Hepatocyte (in vitro differentiated cells): ENCODE measurements at regions not wholly inside any gene's neighbourhood (a gene's known extent, or its start where the extent isn't known, plus 50 kb on each side); places are given as distances from the start of the nearest gene placed in this dataset. TPM values are rescaled to one million over a fixed set of nuclear protein-coding genes. Genes with fewer than 3 reads are reported as not detected.
"Not testable (repeated sequence)": the region's sequence is repeated elsewhere in the genome, so short reads cannot be mapped to it uniquely, and the experiment has no call there.

ENCODE experiments used
- DNase-seq: peaks from one replicate; pipeline ENCODE4 v3.0.0-alpha.2; 2016; ENCODE audit warnings: low spot score
- H2AFZ ChIP-seq: fragments of 200-600 bp; sonication (generic); 2 replicates; pipeline ENCODE4 v1.6.0; 2016; ENCODE audit warnings: antibody characterized with exemption, mild to moderate bottlenecking
- H3K27ac ChIP-seq: fragments of 200-600 bp; sonication (generic); 2 replicates; pipeline ENCODE4 v1.5.1; 2016; ENCODE audit warnings: mild to moderate bottlenecking
- H3K27me3 ChIP-seq: fragments of 200-600 bp; sonication (generic); 2 replicates; pipeline ENCODE4 v1.6.1; 2016
- H3K36me3 ChIP-seq: fragments of 200-600 bp; sonication (generic); replicated peaks from 2 replicates; pipeline ENCODE4 v1.5.1; 2016; ENCODE audit warnings: low read depth; ENCODE audit not compliant: insufficient read depth
- H3K4me1 ChIP-seq: fragments of 200-600 bp; sonication (generic); 2 replicates; pipeline ENCODE4 v1.5.1; 2016; ENCODE audit warnings: mild to moderate bottlenecking, moderate library complexity; ENCODE audit not compliant: insufficient read depth
- H3K4me2 ChIP-seq: fragments of 200-600 bp; sonication (generic); 2 replicates; pipeline ENCODE4 v1.6.0; 2016
- H3K4me3 ChIP-seq: fragments of 200-600 bp; sonication (generic); 2 replicates; pipeline ENCODE4 v1.5.1; 2016; ENCODE audit warnings: mild to moderate bottlenecking
- H3K79me2 ChIP-seq: fragments of 200-600 bp; sonication (generic); 2 replicates; pipeline ENCODE4 v1.6.0; 2017; ENCODE audit warnings: mild to moderate bottlenecking
- H3K9me2 ChIP-seq: fragments of 200-600 bp; sonication (generic); replicated peaks from 2 replicates; pipeline ENCODE4 v1.6.0; 2017; ENCODE audit warnings: mild to moderate bottlenecking; ENCODE audit not compliant: insufficient read depth
- H3K9me3 ChIP-seq: fragments of 200-600 bp; sonication (generic); 2 replicates; pipeline ENCODE4 v1.5.1; 2016; ENCODE audit warnings: low read depth, mild to moderate bottlenecking
- H4K20me1 ChIP-seq: fragments of 200-600 bp; sonication (generic); 2 replicates; pipeline ENCODE4 v1.6.0; 2016; ENCODE audit warnings: mild to moderate bottlenecking; ENCODE audit not compliant: insufficient read depth, poor library complexity, severe bottlenecking
- EZH2 ChIP-seq: fragments of 200-600 bp; sonication (generic); IDR thresholded peaks from 2 replicates; pipeline ENCODE4 v1.6.1; 2016; ENCODE audit warnings: antibody characterized with exemption, mild to moderate bottlenecking, borderline replicate concordance
- EZH2phosphoT487 ChIP-seq: fragments of 200-600 bp; sonication (generic); IDR thresholded peaks from one replicate; pipeline ENCODE4 v1.6.1; 2018; ENCODE audit warnings: antibody characterized with exemption, mild to moderate bottlenecking, low read depth, moderate library complexity; ENCODE audit not compliant: unreplicated experiment, severe bottlenecking
- WGBS: methylation state at CpG from one replicate; pipeline ENCODE4 v1.1.6; 2016; ENCODE audit warnings: low lambda C conversion rate; ENCODE audit errors: missing lambda C conversion rate; 5-methylcytosine and 5-hydroxymethylcytosine counted together
- small RNA-seq: library from RNA; depleted of rRNA; stranded (forward); fragments of <200 nt; gene quantifications from one replicate; pipeline ENCODE3, GENCODE V24; 2014
- TF ChIP-seq, protein P1 (sequence below): fragments of 200-600 bp; sonication (generic); IDR thresholded peaks from 2 replicates; pipeline ENCODE4 v1.5.1; 2016; ENCODE audit warnings: antibody characterized with exemption, mild to moderate bottlenecking; ENCODE audit not compliant: poor library complexity

GRCh38 chr15:79779746-79780145 is 117.1 kb downstream of the MTHFS start:
- H3K4me2 ChIP-seq = no peak overlapping the region
- no peak for TF ChIP-seq EZH2
- no peak for TF ChIP-seq EZH2phosphoT487
- TF ChIP-seq, protein P1, sequence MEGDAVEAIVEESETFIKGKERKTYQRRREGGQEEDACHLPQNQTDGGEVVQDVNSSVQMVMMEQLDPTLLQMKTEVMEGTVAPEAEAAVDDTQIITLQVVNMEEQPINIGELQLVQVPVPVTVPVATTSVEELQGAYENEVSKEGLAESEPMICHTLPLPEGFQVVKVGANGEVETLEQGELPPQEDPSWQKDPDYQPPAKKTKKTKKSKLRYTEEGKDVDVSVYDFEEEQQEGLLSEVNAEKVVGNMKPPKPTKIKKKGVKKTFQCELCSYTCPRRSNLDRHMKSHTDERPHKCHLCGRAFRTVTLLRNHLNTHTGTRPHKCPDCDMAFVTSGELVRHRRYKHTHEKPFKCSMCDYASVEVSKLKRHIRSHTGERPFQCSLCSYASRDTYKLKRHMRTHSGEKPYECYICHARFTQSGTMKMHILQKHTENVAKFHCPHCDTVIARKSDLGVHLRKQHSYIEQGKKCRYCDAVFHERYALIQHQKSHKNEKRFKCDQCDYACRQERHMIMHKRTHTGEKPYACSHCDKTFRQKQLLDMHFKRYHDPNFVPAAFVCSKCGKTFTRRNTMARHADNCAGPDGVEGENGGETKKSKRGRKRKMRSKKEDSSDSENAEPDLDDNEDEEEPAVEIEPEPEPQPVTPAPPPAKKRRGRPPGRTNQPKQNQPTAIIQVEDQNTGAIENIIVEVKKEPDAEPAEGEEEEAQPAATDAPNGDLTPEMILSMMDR = no peak
- no peaks in the 10 kb centered on the region for H3K79me2 ChIP-seq
- no peak overlapping the region for H3K27ac ChIP-seq
- H3K9me3 ChIP-seq = no peaks in the 10 kb centered on the region
- no peaks in the 10 kb centered on the region for H3K9me2 ChIP-seq
- no peaks in the 10 kb centered on the region for H3K4me1 ChIP-seq
- H3K4me3 ChIP-seq = no peak overlapping the region
- no peaks in the 10 kb centered on the region for H4K20me1 ChIP-seq
- no peaks in the 10 kb centered on the region for H3K36me3 ChIP-seq
- 94% methylated on average over 2 of the region's 2 CpGs for WGBS
- H2AFZ ChIP-seq = no peak overlapping the region
- H3K27me3 ChIP-seq = no peaks in the 10 kb centered on the region
- DNase-seq = no peak

- H3K9me2 ChIP-seq, H3K27ac ChIP-seq, H3K4me1 ChIP-seq, H3K9me3 ChIP-seq, H2AFZ ChIP-seq, DNase-seq, H3K36me3 ChIP-seq, H3K4me2 ChIP-seq, H3K4me3 ChIP-seq, H4K20me1 ChIP-seq, H3K27me3 ChIP-seq, H3K79me2 ChIP-seq: not testable (repeated sequence)
Measured at GRCh38 chr15:79782307-79782706, 114.5 kb downstream of the MTHFS start.

Small RNA genes in the stretch of these regions (small RNA-seq; reads per million reads assigned to genes)
- gene AC026826.2 = not detected
- gene AC026826.3 = not detected
